ENCODE measurements at regions not wholly inside any gene's neighbourhood (a gene's known extent, or its start where the extent isn't known, plus 50 kb on each side); places are given as distances from the start of the nearest gene placed in this dataset.
A peak's percentile ranks its signal among the peaks of the same experiment; 100 is the strongest.
"Not testable (repeated sequence)": the region's sequence is repeated elsewhere in the genome, so short reads cannot be mapped to it uniquely, and the experiment has no call there.

DNA sequence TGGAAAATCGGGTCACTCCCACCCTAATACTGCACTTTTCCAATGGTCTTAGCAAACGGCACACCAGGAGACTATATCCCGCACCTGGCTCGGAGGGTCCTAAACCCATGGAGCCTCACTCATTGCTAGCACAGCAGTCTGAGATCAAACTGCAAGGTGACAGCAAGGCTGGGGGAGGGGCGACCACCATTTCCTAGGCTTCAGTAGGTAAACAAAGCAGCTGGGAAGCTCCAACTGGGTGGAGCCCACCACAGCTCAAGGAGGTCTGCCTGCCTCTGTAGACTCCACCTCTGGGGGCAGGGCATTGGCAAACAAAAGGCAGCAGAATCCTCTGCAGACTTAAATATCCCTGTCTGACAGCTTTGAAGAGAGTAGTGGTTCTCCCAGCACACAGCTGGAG, 109.0 kb upstream of the DEFB108B start:
- not testable (repeated sequence) for DNase-seq

DNA sequence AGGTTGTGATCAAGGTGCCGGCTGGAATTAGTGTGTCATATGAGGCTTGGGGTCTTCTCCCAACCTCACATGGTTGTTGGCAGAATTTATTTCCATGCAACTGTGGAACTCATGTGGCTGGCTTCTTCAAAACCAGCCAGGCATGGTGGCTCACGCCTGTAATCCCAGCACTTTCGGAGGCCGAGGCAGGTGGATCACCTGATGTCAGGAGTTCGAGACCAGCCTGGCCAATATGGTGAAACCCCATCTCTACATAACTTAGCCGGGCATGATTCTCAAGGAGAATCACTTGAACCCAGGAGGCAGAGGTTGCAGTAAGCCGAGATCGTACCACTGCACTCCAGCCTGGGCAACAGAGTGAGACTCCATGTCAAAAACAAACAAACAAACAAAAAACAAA, 102.3 kb upstream of the DEFB108B start:
- not testable (repeated sequence) for DNase-seq

DNA sequence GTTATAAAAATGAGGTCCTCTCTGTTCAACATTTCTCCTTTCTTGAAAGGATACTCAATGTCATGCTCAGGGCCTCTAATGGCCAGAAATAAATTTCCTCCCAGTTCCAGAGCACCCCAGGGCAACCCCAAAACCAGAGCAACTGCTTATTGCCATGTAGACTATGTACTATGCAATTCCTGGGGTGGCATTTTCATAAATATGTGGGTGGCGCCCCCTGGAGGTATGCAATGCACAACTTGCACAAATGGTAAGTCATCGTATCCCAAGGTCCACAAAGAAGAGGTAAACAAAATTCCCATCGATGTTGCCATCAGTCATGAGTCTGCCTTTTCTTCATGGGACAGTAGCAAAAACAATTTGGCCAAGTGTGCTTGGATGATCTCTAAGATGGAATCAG, 98.6 kb upstream of the DEFB108B start:
- not testable (repeated sequence) for DNase-seq

DNA sequence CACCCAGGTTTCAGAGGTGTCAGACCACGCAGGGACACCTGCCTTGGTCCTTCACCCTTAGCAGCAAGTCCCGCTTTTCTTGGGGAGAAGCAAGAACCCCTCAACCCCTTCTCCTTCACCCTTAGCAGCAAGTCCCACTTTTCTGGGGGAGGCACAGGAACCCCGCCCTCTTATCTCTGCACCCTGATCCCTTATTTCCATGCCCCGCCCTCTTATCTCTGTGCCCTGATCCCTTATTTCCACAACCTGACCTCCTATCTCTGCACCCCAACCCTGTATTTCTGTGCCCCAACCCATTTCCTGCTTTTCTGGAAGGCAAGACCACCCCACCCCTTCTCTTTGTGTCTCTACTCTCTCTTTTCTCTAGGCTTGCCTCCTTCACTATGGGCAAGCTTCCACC, 94.7 kb upstream of the DEFB108B start:
- DNase-seq, result not testable (repeated sequence)

DNA sequence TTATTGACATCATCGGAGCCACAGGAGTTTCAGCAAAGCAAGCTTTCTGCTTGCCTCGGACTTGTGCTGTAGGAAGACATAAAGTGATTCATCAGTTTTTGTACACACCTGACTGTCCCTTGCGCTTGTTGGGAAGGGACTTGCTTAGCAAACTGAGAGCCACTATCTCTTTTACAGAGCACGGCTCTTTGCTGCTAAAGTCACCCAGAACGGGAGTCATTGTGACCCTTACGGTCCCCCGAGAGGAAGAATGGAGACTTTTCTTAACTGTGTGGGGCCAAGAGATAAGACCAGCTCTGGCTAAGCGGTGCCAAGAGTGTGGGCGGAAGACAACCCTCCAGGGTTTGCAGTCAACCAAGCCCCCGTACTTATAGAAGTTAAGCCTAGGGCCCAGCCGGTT, 89.6 kb upstream of the DEFB108B start:
- DNase-seq, result not testable (repeated sequence)

DNA sequence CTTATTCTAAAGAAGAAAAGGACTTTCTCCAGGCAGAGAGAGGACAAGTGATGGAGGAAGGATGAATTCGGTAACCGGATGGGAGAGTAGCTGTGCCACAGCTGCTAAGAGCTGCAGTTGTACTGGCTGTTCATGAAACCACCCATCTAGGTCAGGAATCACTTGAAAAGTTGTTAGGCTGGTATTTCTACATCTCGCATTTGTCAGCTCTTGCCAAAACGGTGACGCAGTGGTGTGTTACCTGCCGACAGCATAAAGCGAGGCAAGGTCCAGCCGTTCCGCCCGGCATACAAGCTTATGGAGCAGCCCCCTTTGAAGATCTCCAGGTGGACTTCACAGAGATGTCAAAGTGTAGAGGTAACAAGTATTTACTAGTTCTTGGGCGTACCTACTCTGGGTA, 87.3 kb upstream of the DEFB108B start:
- DNase-seq, result not testable (repeated sequence)

DNA sequence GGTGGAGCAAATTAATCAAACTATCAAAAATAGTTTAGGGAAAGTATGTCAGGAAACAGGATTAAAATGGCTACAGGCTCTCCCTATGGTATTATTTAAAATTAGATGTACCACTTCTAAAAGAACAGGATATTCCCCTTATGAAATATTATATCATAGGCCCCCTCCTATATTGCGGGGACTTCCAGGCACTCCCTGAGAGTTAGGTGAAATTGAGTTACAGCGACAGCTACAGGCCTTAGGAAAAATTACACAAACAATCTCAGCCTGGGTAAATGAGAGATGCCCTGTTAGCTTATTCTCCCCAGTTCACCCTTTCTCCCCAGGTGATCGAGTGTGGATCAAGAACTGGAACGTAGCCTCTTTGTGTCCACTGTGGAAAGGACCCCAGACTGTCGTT, 86.7 kb upstream of the DEFB108B start:
- DNase-seq, result not testable (repeated sequence)

DNA sequence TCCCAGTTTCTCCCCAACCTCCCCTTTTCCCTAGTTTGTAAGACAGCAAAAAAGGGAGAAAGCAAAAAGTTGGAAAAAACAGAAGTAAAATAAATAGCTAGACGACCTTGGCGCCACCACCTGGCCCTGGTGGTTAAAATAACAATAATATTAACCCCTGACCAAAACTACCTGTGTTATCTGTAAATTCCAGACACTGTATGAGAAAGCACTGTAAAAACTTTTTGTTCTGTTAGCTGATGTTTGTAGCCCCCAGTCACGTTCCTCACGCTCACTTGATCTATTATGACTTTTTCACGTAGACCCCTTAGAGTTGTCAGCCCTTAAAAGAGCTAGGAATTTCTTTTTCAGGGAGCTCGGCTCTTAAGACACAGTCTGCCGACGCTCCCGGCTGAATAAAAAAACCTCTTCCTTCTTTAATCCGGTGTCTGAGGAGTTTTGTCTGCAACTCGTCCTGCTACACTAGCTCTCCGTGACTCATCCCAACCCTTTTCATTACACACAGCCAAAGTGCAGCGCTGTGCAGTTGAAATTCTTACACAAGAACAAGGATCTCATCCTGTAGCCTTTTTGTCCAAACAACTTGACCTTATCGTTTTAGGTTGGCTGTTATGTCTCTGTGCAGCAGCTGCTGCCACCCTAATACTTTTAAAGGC, 83.9 kb upstream of the DEFB108B start:
- DNase-seq, result not testable (repeated sequence)

DNA sequence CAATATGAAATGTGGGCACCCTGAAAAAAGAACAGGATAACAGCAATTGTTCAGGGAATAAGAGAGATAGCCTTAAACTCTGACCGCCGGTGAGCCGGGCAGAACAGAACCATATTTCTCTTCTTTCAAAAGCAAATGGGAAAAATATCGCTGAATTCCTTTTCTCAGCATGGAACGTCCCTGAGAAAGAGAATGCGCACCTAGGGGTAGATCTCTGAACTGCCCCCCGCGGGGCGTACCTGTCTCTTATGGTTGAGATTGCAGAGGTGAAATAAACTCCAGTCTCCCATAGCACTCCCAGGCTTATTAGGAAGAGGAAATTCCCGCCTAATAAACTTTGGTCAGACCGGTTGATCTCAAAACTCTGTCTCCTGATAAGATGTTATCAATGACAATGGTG, 82.1 kb upstream of the DEFB108B start:
- not testable (repeated sequence) for DNase-seq

DNA sequence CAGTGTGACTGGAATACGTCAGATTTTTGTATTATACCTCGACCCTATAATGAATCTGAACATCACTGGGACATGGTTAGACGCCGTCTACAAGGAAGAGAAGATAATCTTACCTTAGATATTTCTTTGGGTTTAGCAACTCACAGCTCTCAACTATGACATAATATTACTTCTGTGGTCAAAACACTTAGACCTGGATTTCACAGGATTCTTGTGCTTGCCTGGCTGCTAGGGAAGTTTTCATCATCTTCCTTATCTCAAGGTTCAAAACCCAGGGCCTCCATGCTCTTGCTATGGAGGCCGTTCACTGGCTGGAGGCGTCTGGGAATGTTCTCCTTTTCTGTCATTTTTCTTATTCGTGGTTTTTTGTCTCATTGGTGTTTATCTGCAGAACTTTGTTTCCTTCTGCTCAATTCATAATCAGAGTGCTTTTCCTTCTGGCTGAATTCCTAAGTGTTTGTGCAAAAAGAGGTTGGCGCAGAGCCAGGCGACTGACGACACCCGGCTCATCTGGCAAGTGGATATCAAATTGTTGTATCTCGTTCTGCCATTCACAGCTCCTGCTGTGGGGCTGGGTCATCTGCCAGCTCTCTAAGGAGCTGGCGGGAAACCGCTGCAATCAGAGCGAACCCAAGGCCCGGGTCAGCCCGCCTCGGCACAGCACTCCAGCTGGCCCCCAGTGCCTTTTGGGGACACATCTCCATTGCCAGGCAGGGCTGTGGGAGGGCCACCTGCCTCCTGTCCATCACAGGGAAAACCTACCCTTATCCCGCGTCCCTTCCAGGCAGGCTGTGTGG, 68.1 kb upstream of the DEFB108B start:
- not testable (repeated sequence) for DNase-seq

DNA sequence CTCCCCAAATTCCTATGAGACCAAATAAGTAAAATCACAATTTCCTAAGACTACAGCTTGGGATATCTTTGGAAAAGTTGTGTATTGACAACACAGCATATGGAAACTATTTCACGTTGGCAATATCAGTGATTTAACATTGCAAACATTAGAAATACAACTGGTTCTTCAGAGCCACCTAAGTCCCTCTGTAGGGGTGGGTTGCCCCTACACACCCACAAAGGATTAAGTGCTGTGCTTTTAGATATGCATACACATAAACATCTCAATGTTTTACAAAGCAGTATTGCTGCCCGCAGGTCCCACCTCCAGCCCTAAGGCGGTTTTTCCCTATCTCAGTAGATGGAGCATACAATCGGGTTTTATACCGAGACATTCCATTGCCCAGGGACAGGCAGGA, 66.0 kb upstream of the DEFB108B start:
- not testable (repeated sequence) for DNase-seq

DNA sequence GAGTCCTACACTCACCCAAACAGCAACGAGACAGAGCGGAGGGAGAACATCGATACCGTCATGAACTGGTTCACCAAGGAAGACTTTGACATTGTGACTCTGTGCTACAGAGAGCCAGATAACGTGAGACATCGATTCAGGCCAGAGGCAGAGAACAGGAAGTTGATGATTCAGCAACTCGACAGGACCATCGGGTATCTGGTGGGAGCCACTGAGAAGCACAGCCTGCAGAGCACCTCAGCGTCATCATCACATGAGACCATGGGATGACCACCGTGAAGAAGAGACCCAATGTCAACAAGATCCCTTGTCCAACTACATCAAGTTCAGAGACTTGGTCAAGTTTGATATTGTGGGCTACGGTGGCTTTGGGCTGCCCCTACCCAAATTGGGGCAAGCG, 60.8 kb upstream of the DEFB108B start:
- not testable (repeated sequence) for DNase-seq

DNA sequence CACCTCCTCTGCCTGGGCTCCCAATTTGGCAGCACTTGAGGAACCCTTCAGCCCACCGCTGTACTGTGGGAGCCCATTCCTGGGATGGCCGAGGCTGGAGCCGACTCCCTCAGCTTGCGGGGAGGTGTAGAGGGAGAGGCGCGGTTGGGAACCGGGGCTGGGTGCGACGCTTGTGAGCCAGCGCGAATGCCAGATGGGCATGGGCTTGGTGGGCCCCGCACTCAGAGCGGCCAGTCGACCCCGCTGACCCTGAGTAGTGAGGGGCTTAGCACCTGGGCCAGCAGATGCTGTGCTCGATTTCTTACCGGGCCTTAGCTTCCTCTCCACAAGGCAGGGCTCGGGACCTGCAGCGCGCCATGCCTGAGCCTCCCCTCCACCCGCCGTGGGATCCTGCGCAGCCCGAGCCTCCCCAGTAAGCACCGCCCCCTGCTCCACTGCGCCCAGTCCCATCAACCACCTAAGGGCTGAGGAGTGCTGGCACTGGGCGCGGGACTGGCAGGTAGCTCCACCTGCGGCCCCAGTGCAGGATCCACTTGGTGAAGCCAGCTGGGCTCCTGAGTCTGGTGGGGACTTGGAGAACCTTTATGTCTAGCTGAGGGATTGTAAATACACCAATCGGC, 58.3 kb upstream of the DEFB108B start:
- no peak for DNase-seq

DNA sequence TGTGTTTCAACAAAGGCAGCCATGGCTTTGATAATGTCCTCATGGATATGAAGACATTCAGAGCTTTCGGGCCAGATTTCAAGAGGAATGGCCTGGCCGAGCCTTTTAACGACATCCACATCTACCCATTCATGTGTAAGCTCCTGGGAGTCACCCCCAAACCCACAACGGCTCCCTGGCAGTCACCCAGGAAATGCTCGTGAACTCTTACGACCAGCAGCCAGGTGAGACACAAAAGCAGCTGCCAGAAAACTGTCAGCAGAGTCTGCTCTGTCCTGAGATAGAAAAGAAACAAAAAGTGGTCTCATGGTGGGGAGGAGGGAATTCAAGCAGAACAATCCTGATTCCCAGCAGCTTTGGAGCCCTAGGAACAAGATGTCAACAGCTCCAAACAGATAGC, 52.9 kb upstream of the DEFB108B start:
- not testable (repeated sequence) for DNase-seq

DNA sequence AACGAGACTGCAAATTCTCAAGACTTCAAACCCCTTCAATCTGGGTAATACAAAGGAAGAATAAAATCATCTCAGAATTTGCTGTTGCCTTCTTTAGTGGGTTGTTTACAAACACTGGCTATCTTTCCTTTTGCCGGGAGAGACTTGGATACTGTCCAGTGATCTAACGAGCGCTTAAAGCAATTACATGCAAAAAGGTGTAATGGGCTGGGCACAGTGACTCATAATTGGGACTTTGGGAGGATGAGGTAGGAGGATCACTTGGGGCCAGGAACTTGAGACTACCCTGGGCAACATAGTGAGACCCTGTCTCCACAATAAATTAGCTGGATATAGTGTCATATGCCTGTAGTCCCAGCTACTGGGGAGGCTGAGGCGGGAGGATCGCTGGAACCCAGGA, 52.2 kb upstream of the DEFB108B start:
- not testable (repeated sequence) for DNase-seq

DNA sequence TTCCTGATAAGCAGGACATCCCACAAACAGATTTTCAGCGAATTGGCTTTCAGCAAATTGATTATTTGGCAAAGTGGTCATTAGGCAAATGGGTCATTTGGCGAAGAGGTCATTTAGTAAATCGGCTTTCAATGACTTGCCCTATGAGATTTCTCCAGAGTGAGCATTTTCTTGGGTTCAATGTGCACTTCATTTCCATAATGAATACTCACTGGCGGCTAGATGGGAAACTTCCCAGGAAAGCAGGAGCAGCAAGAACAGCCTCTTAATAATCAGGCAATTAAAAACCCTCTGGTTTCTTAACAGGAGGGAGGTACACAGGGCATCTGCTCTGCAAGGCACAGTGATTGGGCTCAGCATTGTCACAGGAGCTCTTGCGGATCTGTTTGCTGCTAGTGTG, 51.5 kb upstream of the DEFB108B start:
- DNase-seq, result not testable (repeated sequence)

DNA sequence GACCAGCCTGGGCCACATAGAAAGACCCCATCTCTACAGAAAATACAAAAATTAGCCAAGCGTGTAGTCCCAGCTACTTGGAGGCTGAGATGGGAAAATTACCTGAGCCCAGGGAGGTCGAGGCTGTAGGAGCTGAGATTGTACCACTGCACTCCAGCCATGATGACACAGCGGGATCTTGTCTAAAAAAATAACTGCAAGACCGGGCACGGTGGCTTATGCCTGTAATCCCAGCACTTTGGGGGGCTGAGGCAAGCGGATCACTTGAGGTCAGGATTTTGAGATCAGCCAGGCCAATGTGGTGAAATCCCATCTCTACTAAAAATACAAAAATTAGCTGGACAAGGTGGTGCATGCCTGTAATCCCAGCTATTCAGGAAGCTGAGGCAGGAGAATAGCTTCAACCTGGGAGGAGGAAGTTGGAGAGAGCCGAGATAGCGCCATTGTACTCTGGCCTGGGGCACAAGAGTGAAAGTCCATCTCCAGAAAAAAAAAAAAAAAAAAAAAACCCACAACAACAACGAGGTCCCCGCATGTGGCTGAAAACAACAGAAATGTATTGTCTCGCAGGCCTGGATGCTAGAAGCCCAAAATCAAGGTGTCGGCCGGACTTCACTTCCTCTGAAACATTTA, 50.7 kb upstream of the DEFB108B start:
- DNase-seq, result not testable (repeated sequence)

DNA sequence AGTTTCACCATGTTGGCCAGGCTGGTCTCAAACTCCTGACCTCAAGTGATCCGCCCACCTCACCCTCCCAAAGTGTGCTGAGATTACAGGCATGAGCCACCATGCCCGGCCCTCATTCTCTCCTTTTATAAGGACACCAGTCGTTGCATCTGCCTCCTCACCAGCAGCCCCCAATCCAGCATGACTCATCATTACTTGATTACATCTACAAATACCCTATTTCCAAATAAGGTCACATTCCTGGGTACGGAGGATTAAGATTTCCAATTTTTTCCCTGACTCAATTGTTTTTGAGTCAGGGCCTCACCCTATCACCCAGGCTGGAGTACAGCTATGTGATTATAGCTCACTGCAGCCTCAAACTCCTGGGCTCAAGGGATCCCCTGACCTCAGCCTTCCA, 49.8 kb upstream of the DEFB108B start:
- peak; percentile 84 for DNase-seq
